AG10803 (cell line): ENCODE measurements at regions not wholly inside any gene's neighbourhood (a gene's known extent, or its start where the extent isn't known, plus 50 kb on each side); places are given as distances from the start of the nearest gene placed in this dataset.
A peak's percentile ranks its signal among the peaks of the same experiment; 100 is the strongest.

Source experiments
- DNase-seq: peaks from one replicate; pipeline ENCODE4 v3.0.0; 2010; ENCODE audit warnings: low read depth
- H3K4me3 ChIP-seq: 2 replicates; pipeline ENCODE4 v1.5.1; 2011; ENCODE audit warnings: mild to moderate bottlenecking, low read length, control low read depth
- CTCF ChIP-seq: conservative IDR thresholded peaks from 2 replicates; pipeline ENCODE4 v1.5.1; 2011; ENCODE audit warnings: mild to moderate bottlenecking, low read length, control low read depth, inconsistent platforms

- no peak for TF ChIP-seq CTCF
- DNase-seq, result no peak
- no peak overlapping the region for H3K4me3 ChIP-seq
Measured at GRCh38 chr17:62865586-62865985, 57.5 kb upstream of the MARCHF10 start.

GRCh38 chr17:62862251-62862650 is 54.1 kb upstream of the MARCHF10 start:
- H3K4me3 ChIP-seq, result no peak overlapping the region
- DNase-seq, result no peak
- TF ChIP-seq CTCF, result no peak

- TF ChIP-seq CTCF, result no peak
- no peak for DNase-seq
- H3K4me3 ChIP-seq, result no peak overlapping the region
Measured at GRCh38 chr17:62860962-62861873, 53.1 kb upstream of the MARCHF10 start.

- DNase-seq, result peak; percentile 66
- H3K4me3 ChIP-seq, result no peak overlapping the region
- TF ChIP-seq CTCF, result no peak
Measured at GRCh38 chr17:62859146-62859545, 51.0 kb upstream of the MARCHF10 start.
